Ishikawa (cell line): ENCODE measurements at regions not wholly inside any gene's neighbourhood (a gene's known extent, or its start where the extent isn't known, plus 50 kb on each side); places are given as distances from the start of the nearest gene placed in this dataset.

Source experiments
- CEBPB ChIP-seq: IDR thresholded peaks from 2 replicates; pipeline ENCODE4 v1.6.1; 2012
- CREB1 ChIP-seq: IDR thresholded peaks from 2 replicates; pipeline ENCODE4 v1.6.1; 2012; ENCODE audit warnings: low read depth
- EP300 ChIP-seq: IDR thresholded peaks from 2 replicates; pipeline ENCODE4 v1.6.1; 2012; ENCODE audit warnings: borderline replicate concordance
- NFIC ChIP-seq: IDR thresholded peaks from 2 replicates; pipeline ENCODE4 v1.6.1; 2012
- RAD21 ChIP-seq: IDR thresholded peaks from 2 replicates; pipeline ENCODE4 v1.6.1; 2012; ENCODE audit warnings: low read depth
- REST ChIP-seq: IDR thresholded peaks from 2 replicates; pipeline ENCODE4 v1.6.1; 2012; ENCODE audit warnings: low read depth, mild to moderate bottlenecking
- TAF1 ChIP-seq: IDR thresholded peaks from 2 replicates; pipeline ENCODE4 v1.6.1; 2012; ENCODE audit warnings: low read depth, mild to moderate bottlenecking
- TCF12 ChIP-seq: IDR thresholded peaks from 2 replicates; pipeline ENCODE4 v1.6.1; 2012; ENCODE audit warnings: low read depth
- TEAD4 ChIP-seq: IDR thresholded peaks from 2 replicates; pipeline ENCODE4 v1.6.1; 2012
- YY1 ChIP-seq: IDR thresholded peaks from 2 replicates; pipeline ENCODE4 v1.6.1; 2012; ENCODE audit warnings: low read depth
- ZBTB7A ChIP-seq: IDR thresholded peaks from 2 replicates; pipeline ENCODE4 v1.6.1; 2012; ENCODE audit warnings: low read depth
- TF ChIP-seq, protein P1 (sequence below): IDR thresholded peaks from 2 replicates; pipeline ENCODE4 v1.6.1; 2012
- TF ChIP-seq, protein P2 (sequence below): IDR thresholded peaks from 2 replicates; pipeline ENCODE4 v1.6.1; 2012

DNA sequence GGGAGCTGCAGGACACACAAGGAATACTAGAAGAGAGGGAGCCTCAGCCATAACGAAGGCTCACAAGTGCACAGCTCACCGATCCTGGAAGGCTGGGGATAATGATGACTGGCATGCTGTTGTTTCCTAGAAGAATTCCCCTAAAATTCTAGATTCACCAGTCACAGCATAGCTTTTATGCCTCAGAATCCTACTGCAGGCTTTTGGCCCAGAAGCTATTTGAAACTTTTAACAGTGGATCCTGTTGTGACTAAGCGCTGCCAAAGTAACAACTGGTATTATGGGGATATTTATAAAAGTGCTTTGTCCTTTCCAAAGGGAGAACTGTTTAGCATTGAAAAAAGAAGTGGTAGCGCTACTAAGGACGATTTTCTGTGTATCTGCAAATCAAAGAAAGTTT is 214.1 kb upstream of the PELI2 start:
- TF ChIP-seq CREB1 (no peak), YY1 (no peak), ZBTB7A (no peak), TAF1 (no peak), TEAD4 (no peak), RAD21 (no peak), NFIC (no peak), TCF12 (no peak), CEBPB (no peak), EP300 (no peak), REST (no peak)
- TF ChIP-seq, protein P1, sequence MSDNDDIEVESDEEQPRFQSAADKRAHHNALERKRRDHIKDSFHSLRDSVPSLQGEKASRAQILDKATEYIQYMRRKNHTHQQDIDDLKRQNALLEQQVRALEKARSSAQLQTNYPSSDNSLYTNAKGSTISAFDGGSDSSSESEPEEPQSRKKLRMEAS: no peak
- TF ChIP-seq, protein P2, sequence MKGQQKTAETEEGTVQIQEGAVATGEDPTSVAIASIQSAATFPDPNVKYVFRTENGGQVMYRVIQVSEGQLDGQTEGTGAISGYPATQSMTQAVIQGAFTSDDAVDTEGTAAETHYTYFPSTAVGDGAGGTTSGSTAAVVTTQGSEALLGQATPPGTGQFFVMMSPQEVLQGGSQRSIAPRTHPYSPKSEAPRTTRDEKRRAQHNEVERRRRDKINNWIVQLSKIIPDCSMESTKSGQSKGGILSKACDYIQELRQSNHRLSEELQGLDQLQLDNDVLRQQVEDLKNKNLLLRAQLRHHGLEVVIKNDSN: no peak
